Loucy (cell line): ENCODE measurements at regions not wholly inside any gene's neighbourhood (a gene's known extent, or its start where the extent isn't known, plus 50 kb on each side); places are given as distances from the start of the nearest gene placed in this dataset.

ENCODE experiments used
- H2AFZ ChIP-seq: fragments of 200-600 bp; sonication (generic); 2 replicates; pipeline ENCODE4 v1.6.0; 2016; ENCODE audit warnings: antibody characterized with exemption, mild to moderate bottlenecking, low read length, moderate library complexity
- H3F3A ChIP-seq: fragments of 200-600 bp; 2 replicates; pipeline ENCODE4 v1.6.0; 2016; ENCODE audit warnings: antibody characterized with exemption, low read depth, mild to moderate bottlenecking
- H3K27me3 ChIP-seq: fragments of 200-600 bp; sonication (generic); 2 replicates; pipeline ENCODE4 v1.6.1; 2014; ENCODE audit warnings: low read length, mild to moderate bottlenecking; ENCODE audit not compliant: insufficient read depth, poor library complexity, severe bottlenecking
- H3K36me3 ChIP-seq: fragments of 200-600 bp; sonication (generic); 2 replicates; pipeline ENCODE4 v1.6.1; 2016; ENCODE audit warnings: low read length; ENCODE audit not compliant: insufficient read depth
- H3K4me1 ChIP-seq: fragments of 200-600 bp; sonication (generic); 2 replicates; pipeline ENCODE4 v1.5.1; 2014; ENCODE audit warnings: low read length, mild to moderate bottlenecking; ENCODE audit not compliant: insufficient read depth, poor library complexity, severe bottlenecking
- H3K4me2 ChIP-seq: fragments of 200-600 bp; sonication (generic); 2 replicates; pipeline ENCODE4 v1.6.0; 2014; ENCODE audit warnings: antibody characterized with exemption, low read length, low read depth, mild to moderate bottlenecking; ENCODE audit not compliant: poor library complexity, severe bottlenecking
- H3K4me3 ChIP-seq: fragments of 200-600 bp; sonication (generic); 2 replicates; pipeline ENCODE4 v1.5.1; 2014; ENCODE audit warnings: low read length, mild to moderate bottlenecking, mixed read lengths; ENCODE audit not compliant: poor library complexity, severe bottlenecking
- H3K79me2 ChIP-seq: fragments of 200-600 bp; sonication (generic); 2 replicates; pipeline ENCODE4 v1.6.1; 2014; ENCODE audit warnings: low read length; ENCODE audit not compliant: insufficient read depth
- H3K9ac ChIP-seq: fragments of 200-600 bp; sonication (generic); 2 replicates; pipeline ENCODE4 v1.6.0; 2014; ENCODE audit warnings: mild to moderate bottlenecking, low read depth, low read length, moderate library complexity; ENCODE audit not compliant: poor library complexity, severe bottlenecking
- H3K9me2 ChIP-seq: fragments of 200-600 bp; sonication (generic); replicated peaks from 2 replicates; pipeline ENCODE4 v1.6.1; 2016; ENCODE audit warnings: low read depth, low read length, mixed read lengths
- H3K9me3 ChIP-seq: fragments of 200-600 bp; sonication (generic); 2 replicates; pipeline ENCODE4 v1.6.1; 2014; ENCODE audit warnings: mild to moderate bottlenecking, antibody characterized with exemption, low read length, low read depth; ENCODE audit not compliant: insufficient read depth
- H4K20me1 ChIP-seq: fragments of 200-600 bp; sonication (generic); 2 replicates; pipeline ENCODE4 v1.6.0; 2014; ENCODE audit warnings: antibody characterized with exemption, low read length, mild to moderate bottlenecking; ENCODE audit not compliant: insufficient read depth, poor library complexity, severe bottlenecking
- CTCF ChIP-seq: fragments of 200-600 bp; sonication (generic); conservative IDR thresholded peaks from 2 replicates; pipeline ENCODE4 v1.5.1; 2014; ENCODE audit warnings: mild to moderate bottlenecking, antibody characterized with exemption, low read length
- EZH2phosphoT487 ChIP-seq: fragments of 200-600 bp; IDR thresholded peaks from 2 replicates; pipeline ENCODE4 v1.6.1; 2018; ENCODE audit warnings: antibody characterized with exemption, mild to moderate bottlenecking, moderate library complexity, borderline replicate concordance

GRCh38 chr3:17850448-17850847 is 108.0 kb upstream of the TBC1D5 start:
- H3K4me1 ChIP-seq: no peaks in the 10 kb centered on the region
- H3K4me3 ChIP-seq: no peak overlapping the region
- no peaks in the 10 kb centered on the region for H3K36me3 ChIP-seq
- H4K20me1 ChIP-seq: no peaks in the 10 kb centered on the region
- no peak overlapping the region for H3K4me2 ChIP-seq
- no peaks in the 10 kb centered on the region for H3K9me3 ChIP-seq
- H3K79me2 ChIP-seq: no peaks in the 10 kb centered on the region
- no peaks in the 10 kb centered on the region for H3K9me2 ChIP-seq
- H3K9ac ChIP-seq: no peak overlapping the region
- H3K27me3 ChIP-seq: no peaks in the 10 kb centered on the region
- TF ChIP-seq CTCF (no peak), EZH2phosphoT487 (no peak)
- H3F3A ChIP-seq: no peaks in the 10 kb centered on the region
- no peak overlapping the region for H2AFZ ChIP-seq

- Histone ChIP-seq H3K4me2 (no peak overlapping the region), H2AFZ (no peak overlapping the region), H4K20me1 (no peaks in the 10 kb centered on the region), H3K9me2 (no peaks in the 10 kb centered on the region), H3K4me1 (no peaks in the 10 kb centered on the region), H3K9me3 (no peaks in the 10 kb centered on the region), H3F3A (no peaks in the 10 kb centered on the region), H3K9ac (no peak overlapping the region), H3K4me3 (no peak overlapping the region), H3K36me3 (no peaks in the 10 kb centered on the region), H3K27me3 (no peaks in the 10 kb centered on the region), H3K79me2 (no peaks in the 10 kb centered on the region)
- TF ChIP-seq CTCF (no peak), EZH2phosphoT487 (no peak)
Observed at GRCh38 chr3:17848102-17848501, 105.7 kb upstream of the TBC1D5 start.

- no peak overlapping the region for H2AFZ ChIP-seq
- TF ChIP-seq CTCF (no peak), EZH2phosphoT487 (no peak)
- no peak overlapping the region for H3K4me2 ChIP-seq
- H3K4me1 ChIP-seq: no peaks in the 10 kb centered on the region
- no peaks in the 10 kb centered on the region for H3K9me3 ChIP-seq
- H3K27me3 ChIP-seq: no peaks in the 10 kb centered on the region
- no peaks in the 10 kb centered on the region for H3K9me2 ChIP-seq
- H3F3A ChIP-seq: no peaks in the 10 kb centered on the region
- no peak overlapping the region for H3K9ac ChIP-seq
- no peaks in the 10 kb centered on the region for H4K20me1 ChIP-seq
- no peaks in the 10 kb centered on the region for H3K79me2 ChIP-seq
- H3K36me3 ChIP-seq: no peaks in the 10 kb centered on the region
- no peak overlapping the region for H3K4me3 ChIP-seq
Observed at GRCh38 chr3:17847156-17847555, 104.7 kb upstream of the TBC1D5 start.
